HG03520 (cell line): ENCODE measurements at regions not wholly inside any gene's neighbourhood (a gene's known extent, or its start where the extent isn't known, plus 50 kb on each side); places are given as distances from the start of the nearest gene placed in this dataset.
"Not testable (repeated sequence)": the region's sequence is repeated elsewhere in the genome, so short reads cannot be mapped to it uniquely, and the experiment has no call there.

Source experiments
- ATAC-seq: cut with Tn5 transposase; IDR thresholded peaks from one replicate; pipeline ENCODE4 v1.9.1; 2021; ENCODE audit warnings: mild to moderate bottlenecking, moderate library complexity; ENCODE audit not compliant: unreplicated experiment

- no peak for ATAC-seq
Observed at GRCh38 chr9:75274781-75275180, 186.5 kb downstream of the OSTF1 start.

GRCh38 chr9:75282047-75282446 is 193.7 kb downstream of the OSTF1 start:
- no peak for ATAC-seq

GRCh38 chr9:75289332-75289731 is 201.0 kb downstream of the OSTF1 start:
- ATAC-seq, result no peak

GRCh38 chr9:75299324-75299723 is 211.0 kb downstream of the OSTF1 start:
- no peak for ATAC-seq

GRCh38 chr9:75333624-75334023 is 245.3 kb downstream of the OSTF1 start:
- ATAC-seq, result no peak

- no peak for ATAC-seq
Observed at GRCh38 chr9:75358846-75359245, 270.5 kb downstream of the OSTF1 start.

GRCh38 chr9:75359638-75360037 is 271.3 kb downstream of the OSTF1 start:
- ATAC-seq, result no peak

GRCh38 chr9:75360252-75360651 is 271.9 kb downstream of the OSTF1 start:
- ATAC-seq, result no peak

GRCh38 chr9:75362446-75362845 is 274.1 kb downstream of the OSTF1 start:
- ATAC-seq, result not testable (repeated sequence)

GRCh38 chr9:75365196-75365595 is 276.9 kb downstream of the OSTF1 start:
- ATAC-seq, result no peak

- no peak for ATAC-seq
Observed at GRCh38 chr9:75369989-75370388, 281.7 kb downstream of the OSTF1 start.

GRCh38 chr9:75372499-75373268 is 284.4 kb downstream of the OSTF1 start:
- no peak for ATAC-seq

GRCh38 chr9:75376680-75377254 is 288.5 kb downstream of the OSTF1 start:
- no peak for ATAC-seq

- no peak for ATAC-seq
Observed at GRCh38 chr9:75378036-75378435, 289.7 kb downstream of the OSTF1 start.

GRCh38 chr9:75378926-75379325 is 290.6 kb downstream of the OSTF1 start:
- ATAC-seq, result no peak

GRCh38 chr9:75382126-75382525 is 293.8 kb downstream of the OSTF1 start:
- no peak for ATAC-seq

GRCh38 chr9:75383420-75384034 is 295.2 kb downstream of the OSTF1 start:
- not testable (repeated sequence) for ATAC-seq

GRCh38 chr9:75385236-75385635 is 296.9 kb downstream of the OSTF1 start:
- no peak for ATAC-seq

GRCh38 chr9:75389101-75389500 is 300.8 kb downstream of the OSTF1 start:
- no peak for ATAC-seq

- ATAC-seq, result no peak
Observed at GRCh38 chr9:75390951-75391350, 302.6 kb downstream of the OSTF1 start.

GRCh38 chr9:75391497-75391896 is 303.2 kb downstream of the OSTF1 start:
- no peak for ATAC-seq

- no peak for ATAC-seq
Observed at GRCh38 chr9:75395336-75395735, 307.0 kb downstream of the OSTF1 start.
